HCT116 (cell line): ENCODE measurements at regions not wholly inside any gene's neighbourhood (a gene's known extent, or its start where the extent isn't known, plus 50 kb on each side); places are given as distances from the start of the nearest gene placed in this dataset.

ENCODE experiments used
- ATAC-seq: fragments of 200-7000 bp; cut with Tn5 transposase; 2 replicates; pipeline ENCODE4 v1.9.1; 2020; ENCODE audit warnings: mild to moderate bottlenecking, moderate library complexity
- BruUV-seq: library from RNA; stranded (reverse); fragments of 400-500 nt; replicated peaks from 2 replicates; lab custom pipeline; 2021; lab: Mats Ljungman, UMichigan
- CTCF ChIA-PET: fragments of 300-600 bp; sonication (Branson Sonifier 250); formaldehyde crosslinking; loops from one replicate; lab custom pipeline; 2021; ENCODE audit warnings: antibody characterized with exemption; lab: Charles Lee
- POLR2A ChIA-PET: fragments of 300-600, 350-600 bp; sonication (Branson Sonifier 250); formaldehyde crosslinking; loops from one replicate; lab custom pipeline; 2021; ENCODE audit warnings: antibody characterized with exemption; lab: Charles Lee
- RAD21 ChIA-PET, 2 experiments: fragments of 300-600 bp; sonication (Branson Sonifier 250); formaldehyde crosslinking; loops; one replicate each; lab custom pipeline; 2023; ENCODE audit warnings: low total read pairs in 2 of 2; ENCODE audit not compliant: uncharacterized antibody in 2 of 2, unreplicated experiment in 2 of 2, low non-redundant PET in 1 of 2; lab: Charles Lee
- DNase-seq: peaks from one replicate; pipeline ENCODE4 v3.0.0-alpha.2; 2010; ENCODE audit warnings: low read depth, low spot score
- H2AFZ ChIP-seq: fragments of 200-600 bp; shearing (Covaris generic), sonication (generic); 2 replicates; pipeline ENCODE4 v1.6.1; 2017; ENCODE audit warnings: low read depth, mixed run types, mixed read lengths, antibody characterized with exemption, low read length; ENCODE audit not compliant: poor library complexity, severe bottlenecking
- H3K27ac ChIP-seq: 2 replicates; pipeline ENCODE4 v1.5.1; 2012; ENCODE audit warnings: low read depth, low read length
- H3K27me3 ChIP-seq: fragments of 200-600 bp; sonication (generic); 2 replicates; pipeline ENCODE4 v1.6.1; 2016; ENCODE audit warnings: mixed run types, low read length, mixed read lengths; ENCODE audit not compliant: insufficient read depth
- H3K36me3 ChIP-seq, 2 experiments: fragments of 200-500 bp in 1 of 2; fragments of 200-600 bp in 1 of 2; sonication (Bioruptor generic) in 1 of 2; sonication (generic) in 1 of 2; 2 replicates each; pipeline versions ENCODE4 v1.5.1 to v1.6.1; 2014 to 2016; ENCODE audit warnings: low read length in 2 of 2, inconsistent platforms in 1 of 2, mixed read lengths in 1 of 2, mixed run types in 1 of 2; ENCODE audit not compliant: insufficient read depth in 2 of 2, control insufficient read depth in 1 of 2
- H3K4me1 ChIP-seq, 2 experiments: fragments of 200-600 bp in 1 of 2; sonication (generic) in 1 of 2; 2 replicates each; pipeline versions ENCODE4 v1.5.1 to v1.6.1; 2012 to 2017; ENCODE audit warnings: low read length in 2 of 2, inconsistent platforms in 1 of 2, mild to moderate bottlenecking in 1 of 2, mixed read lengths in 1 of 2, mixed run types in 1 of 2, moderate library complexity in 1 of 2; ENCODE audit not compliant: insufficient read depth in 2 of 2, control insufficient read depth in 1 of 2
- H3K4me2 ChIP-seq: fragments of 200-600 bp; sonication (generic); 2 replicates; pipeline ENCODE4 v1.6.1; 2017; ENCODE audit warnings: mixed run types, low read length, mixed read lengths
- H3K4me3 ChIP-seq, 2 experiments: fragments of 200-600 bp in 1 of 2; sonication (generic) in 1 of 2; replicated peaks in 1 of 2; 2 replicates each; pipeline ENCODE4 v1.5.1; 2011 to 2016; ENCODE audit warnings: low read length in 2 of 2, control low read depth in 1 of 2, low read depth in 1 of 2, mild to moderate bottlenecking in 1 of 2, mixed read lengths in 1 of 2, mixed run types in 1 of 2
- H3K79me2 ChIP-seq: fragments of 200-600 bp; sonication (generic); 2 replicates; pipeline ENCODE4 v1.6.1; 2017; ENCODE audit warnings: mild to moderate bottlenecking, mixed run types, low read length, moderate library complexity, mixed read lengths; ENCODE audit not compliant: insufficient read depth
- H3K9ac ChIP-seq: fragments of 200-600 bp; sonication (generic); 2 replicates; pipeline ENCODE4 v1.6.1; 2016; ENCODE audit warnings: low read length, mixed read lengths
- H3K9me2 ChIP-seq: fragments of 200-600 bp; sonication (generic), shearing (Covaris generic); 2 replicates; pipeline ENCODE4 v1.6.1; 2017; ENCODE audit warnings: mixed run types, mild to moderate bottlenecking, moderate library complexity; ENCODE audit not compliant: insufficient read depth
- H3K9me3 ChIP-seq, 2 experiments: fragments of 200-500 bp in 1 of 2; fragments of 200-600 bp in 1 of 2; sonication (Bioruptor generic) in 1 of 2; sonication (generic) in 1 of 2; 2 replicates each; pipeline ENCODE4 v1.6.1; 2014 to 2017; ENCODE audit warnings: low read length in 2 of 2, mixed read lengths in 2 of 2, inconsistent platforms in 1 of 2, low read depth in 1 of 2, mild to moderate bottlenecking in 1 of 2, mixed run types in 1 of 2, moderate library complexity in 1 of 2; ENCODE audit not compliant: control insufficient read depth in 1 of 2, insufficient read depth in 1 of 2
- H4K20me1 ChIP-seq: fragments of 200-600 bp; sonication (generic), shearing (Covaris generic); 2 replicates; pipeline ENCODE4 v1.6.1; 2017; ENCODE audit warnings: mixed run types, mild to moderate bottlenecking, moderate library complexity; ENCODE audit not compliant: insufficient read depth
- CBX3 ChIP-seq: IDR thresholded peaks from 2 replicates; pipeline ENCODE4 v1.6.1; 2012; ENCODE audit warnings: low read depth
- EGR1 ChIP-seq: IDR thresholded peaks from 2 replicates; pipeline ENCODE4 v1.6.1; 2012; ENCODE audit warnings: low read depth
- FOSL1 ChIP-seq: IDR thresholded peaks from 2 replicates; pipeline ENCODE4 v1.6.1; 2012; ENCODE audit warnings: low read depth
- JUND ChIP-seq: IDR thresholded peaks from 2 replicates; pipeline ENCODE4 v1.6.1; 2012
- POLR2A ChIP-seq: IDR thresholded peaks from 2 replicates; pipeline ENCODE4 v1.7.0; 2011; ENCODE audit warnings: borderline replicate concordance; ENCODE audit not compliant: insufficient read depth, insufficient read length; ENCODE audit errors: extremely low read depth
- RAD21 ChIP-seq: IDR thresholded peaks from 2 replicates; pipeline ENCODE4 v1.6.1; 2012; ENCODE audit warnings: low read depth, mild to moderate bottlenecking
- SIN3A ChIP-seq: IDR thresholded peaks from 2 replicates; pipeline ENCODE4 v1.6.1; 2012; ENCODE audit warnings: low read depth
- TCF7L2 ChIP-seq: IDR thresholded peaks from 2 replicates; pipeline ENCODE4 v1.7.0; 2011; ENCODE audit warnings: borderline replicate concordance, inconsistent platforms; ENCODE audit not compliant: insufficient read depth, insufficient read length; ENCODE audit errors: extremely low read depth
- intact Hi-C: fragments of 100-400 bp; cut with micrococcal nuclease; formaldehyde crosslinking; loops from 2 replicates; pipeline ENCODE4 v1.10.0; 2022
- TF ChIP-seq, protein P1 (sequence below): IDR thresholded peaks from 2 replicates; pipeline ENCODE4 v1.6.1; 2012
- TF ChIP-seq, protein P2 (sequence below), 3 experiments: fragments of 200-600 bp in 1 of 3; sonication (generic) in 1 of 3; IDR thresholded peaks in 2 of 3; conservative IDR thresholded peaks in 1 of 3; 2 replicates each; pipeline ENCODE4 v1.5.1; 2012 to 2017; ENCODE audit warnings: low read depth in 2 of 3, low read length in 2 of 3, antibody characterized with exemption in 1 of 3, borderline replicate concordance in 1 of 3, control low read depth in 1 of 3, mild to moderate bottlenecking in 1 of 3, mixed read lengths in 1 of 3, mixed run types in 1 of 3, moderate library complexity in 1 of 3; ENCODE audit not compliant: insufficient read depth in 1 of 3

DNA sequence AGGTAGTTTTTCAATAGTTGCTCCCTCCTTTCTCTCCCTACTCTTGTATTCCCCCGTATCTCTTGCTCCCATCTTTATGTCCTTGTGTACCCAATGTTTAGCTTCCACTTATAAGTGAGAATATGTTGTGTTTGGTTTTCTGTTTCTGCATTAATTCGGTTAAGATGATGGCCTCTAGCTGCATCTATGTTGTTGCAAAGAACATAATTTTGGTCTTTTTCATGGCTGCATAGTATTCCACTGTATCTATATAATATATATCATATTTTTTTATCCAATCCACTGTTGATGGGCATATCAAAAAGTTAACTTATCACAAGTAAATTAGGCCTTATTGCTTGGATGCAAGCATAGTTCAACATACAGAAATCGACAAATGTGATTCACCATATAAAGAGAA, 594.0 kb downstream of the TYW1 start:
- no peaks in the 10 kb centered on the region for H3K9me2 ChIP-seq
- H4K20me1 ChIP-seq, result no peaks in the 10 kb centered on the region
- ChIA-PET CTCF (no interaction called here), POLR2A (no interaction called here), RAD21 (no interaction called here)
- H3K79me2 ChIP-seq, result no peaks in the 10 kb centered on the region
- H3K9me3 ChIP-seq, result peaks cover 0 to 6% of the 10 kb centered on the region in 2 experiments; a peak in 1 of 4 replicates
- BruUV-seq, result no TSS peak
- H3K36me3 ChIP-seq, result no peaks in the 10 kb centered on the region
- intact Hi-C loops, result no loop called here
- H3K4me2 ChIP-seq, result no peak overlapping the region
- no peaks in the 10 kb centered on the region for H3K4me1 ChIP-seq
- no peaks in the 10 kb centered on the region for H3K27me3 ChIP-seq
- no peak overlapping the region for H3K9ac ChIP-seq
- DNase-seq (no peak), ATAC-seq (no peak)
- H3K4me3 ChIP-seq, result no peak overlapping the region
- H2AFZ ChIP-seq, result no peak overlapping the region
- TF ChIP-seq POLR2A, result no peak
- TF ChIP-seq EGR1, result no peak
- TF ChIP-seq RAD21, result no peak
- TF ChIP-seq TCF7L2, result no peak
- no peak for TF ChIP-seq FOSL1
- no peak for TF ChIP-seq JUND
- TF ChIP-seq SIN3A, result no peak
- TF ChIP-seq, all 23 proteins: peak for 0
- no peak overlapping the region for H3K27ac ChIP-seq

DNA sequence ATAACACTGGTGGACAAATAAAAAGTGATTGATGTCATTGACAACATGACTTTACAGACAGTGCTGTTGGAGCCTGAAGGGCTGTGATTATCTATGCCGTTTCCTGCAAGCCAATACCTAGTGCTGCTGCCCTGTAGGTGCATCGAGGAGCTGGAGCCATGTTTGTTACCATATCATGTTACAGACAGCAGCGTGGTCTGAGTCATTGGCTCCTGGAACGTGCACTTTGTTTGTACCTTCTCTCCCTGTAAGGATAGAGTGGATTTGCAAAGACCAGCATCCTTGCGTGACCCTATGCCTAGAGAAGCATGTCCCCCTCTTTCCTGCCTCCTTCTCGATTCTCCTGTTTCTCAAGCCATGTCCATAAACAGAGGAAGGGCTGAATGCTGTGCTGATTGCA, 597.2 kb downstream of the TYW1 start:
- POLR2A ChIA-PET, result no interaction called here
- BruUV-seq, result no TSS peak

More for the DNA sequence above, 597.2 kb downstream of the TYW1 start:
- CTCF ChIA-PET, result no interaction called here
- no peaks in the 10 kb centered on the region for H3K36me3 ChIP-seq
- intact Hi-C loops, result no loop called here
- no peaks in the 10 kb centered on the region for H3K4me1 ChIP-seq
- no peak overlapping the region for H3K4me2 ChIP-seq
- ATAC-seq, result no peak
- no peak overlapping the region for H3K9ac ChIP-seq
- no peaks in the 10 kb centered on the region for H4K20me1 ChIP-seq
- no peak for TF ChIP-seq RAD21
- TF ChIP-seq, protein P1, sequence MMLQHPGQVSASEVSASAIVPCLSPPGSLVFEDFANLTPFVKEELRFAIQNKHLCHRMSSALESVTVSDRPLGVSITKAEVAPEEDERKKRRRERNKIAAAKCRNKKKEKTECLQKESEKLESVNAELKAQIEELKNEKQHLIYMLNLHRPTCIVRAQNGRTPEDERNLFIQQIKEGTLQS, result no peak
- TF ChIP-seq, protein P2, sequence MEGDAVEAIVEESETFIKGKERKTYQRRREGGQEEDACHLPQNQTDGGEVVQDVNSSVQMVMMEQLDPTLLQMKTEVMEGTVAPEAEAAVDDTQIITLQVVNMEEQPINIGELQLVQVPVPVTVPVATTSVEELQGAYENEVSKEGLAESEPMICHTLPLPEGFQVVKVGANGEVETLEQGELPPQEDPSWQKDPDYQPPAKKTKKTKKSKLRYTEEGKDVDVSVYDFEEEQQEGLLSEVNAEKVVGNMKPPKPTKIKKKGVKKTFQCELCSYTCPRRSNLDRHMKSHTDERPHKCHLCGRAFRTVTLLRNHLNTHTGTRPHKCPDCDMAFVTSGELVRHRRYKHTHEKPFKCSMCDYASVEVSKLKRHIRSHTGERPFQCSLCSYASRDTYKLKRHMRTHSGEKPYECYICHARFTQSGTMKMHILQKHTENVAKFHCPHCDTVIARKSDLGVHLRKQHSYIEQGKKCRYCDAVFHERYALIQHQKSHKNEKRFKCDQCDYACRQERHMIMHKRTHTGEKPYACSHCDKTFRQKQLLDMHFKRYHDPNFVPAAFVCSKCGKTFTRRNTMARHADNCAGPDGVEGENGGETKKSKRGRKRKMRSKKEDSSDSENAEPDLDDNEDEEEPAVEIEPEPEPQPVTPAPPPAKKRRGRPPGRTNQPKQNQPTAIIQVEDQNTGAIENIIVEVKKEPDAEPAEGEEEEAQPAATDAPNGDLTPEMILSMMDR (IDR thresholded peaks at IDR 0.05 in 2 of 3, conservative IDR thresholded peaks at IDR 0.05 in 1 of 3; ENCODE audit: borderline replicate concordance in 1 of 3, insufficient read depth in 1 of 3, low read depth in 2 of 3, low read length in 2 of 3), result no peak
- no peak for TF ChIP-seq CBX3
- no peak for TF ChIP-seq TCF7L2
- no peak overlapping the region for H2AFZ ChIP-seq
- no peaks in the 10 kb centered on the region for H3K9me2 ChIP-seq
- RAD21 ChIA-PET, result no interaction called here
- no peaks in the 10 kb centered on the region for H3K27me3 ChIP-seq
- no peaks in the 10 kb centered on the region; a peak in 1 of 4 replicates for H3K9me3 ChIP-seq
- DNase-seq, result no peak
- no peaks in the 10 kb centered on the region for H3K79me2 ChIP-seq
- no peak overlapping the region for H3K27ac ChIP-seq
- no peak overlapping the region for H3K4me3 ChIP-seq
